NCI-H146 (cell line): ENCODE measurements at regions not wholly inside any gene's neighbourhood (a gene's known extent, or its start where the extent isn't known, plus 50 kb on each side); places are given as distances from the start of the nearest gene placed in this dataset.
"Not testable (repeated sequence)": the region's sequence is repeated elsewhere in the genome, so short reads cannot be mapped to it uniquely, and the experiment has no call there.

Experiments used
- DNase-seq: peaks from one replicate; lab custom pipeline; 2025; lab: John Stamatoyannopoulos, UW

GRCh38 chr2:208686665-208687064 lies 280.1 kb downstream of the PTH2R start:
- no peak for DNase-seq

GRCh38 chr2:208687720-208688119 lies 281.1 kb downstream of the PTH2R start:
- not testable (repeated sequence) for DNase-seq

GRCh38 chr2:208698114-208698513 lies 291.5 kb downstream of the PTH2R start:
- no peak for DNase-seq

GRCh38 chr2:208708486-208708885 lies 301.9 kb downstream of the PTH2R start:
- DNase-seq = no peak

- DNase-seq = no peak
Measured at GRCh38 chr2:208711598-208711997, 305.0 kb downstream of the PTH2R start.

GRCh38 chr2:208713066-208713745 lies 306.6 kb downstream of the PTH2R start:
- no peak for DNase-seq

- no peak for DNase-seq
Measured at GRCh38 chr2:208718828-208719227, 312.2 kb downstream of the PTH2R start.

- DNase-seq = no peak
Measured at GRCh38 chr2:208722731-208723130, 316.1 kb downstream of the PTH2R start.

- no peak for DNase-seq
Measured at GRCh38 chr2:208725280-208725679, 318.7 kb downstream of the PTH2R start.

- DNase-seq = no peak
Measured at GRCh38 chr2:208726242-208726641, 319.6 kb downstream of the PTH2R start.

GRCh38 chr2:208751663-208752415 lies 345.2 kb downstream of the PTH2R start:
- not testable (repeated sequence) for DNase-seq

- DNase-seq = no peak
Measured at GRCh38 chr2:208757364-208757763, 350.8 kb downstream of the PTH2R start.

GRCh38 chr2:208773074-208773473 lies 366.5 kb downstream of the PTH2R start:
- not testable (repeated sequence) for DNase-seq

- DNase-seq = no peak
Measured at GRCh38 chr2:208781166-208781565, 374.6 kb downstream of the PTH2R start.

GRCh38 chr2:208782097-208782496 lies 375.5 kb downstream of the PTH2R start:
- DNase-seq = no peak

GRCh38 chr2:208783184-208783583 lies 376.6 kb downstream of the PTH2R start:
- DNase-seq = no peak

GRCh38 chr2:208784774-208785173 lies 378.2 kb downstream of the PTH2R start:
- DNase-seq = not testable (repeated sequence)

GRCh38 chr2:208791257-208791656 lies 384.7 kb downstream of the PTH2R start:
- no peak for DNase-seq

- DNase-seq = no peak
Measured at GRCh38 chr2:208792766-208793165, 386.2 kb downstream of the PTH2R start.

GRCh38 chr2:208793434-208793833 lies 386.8 kb downstream of the PTH2R start:
- DNase-seq = no peak

- DNase-seq = no peak
Measured at GRCh38 chr2:208794288-208794975, 387.8 kb downstream of the PTH2R start.

- no peak for DNase-seq
Measured at GRCh38 chr2:208798698-208799097, 392.1 kb downstream of the PTH2R start.

GRCh38 chr2:208799397-208799796 lies 392.8 kb downstream of the PTH2R start:
- DNase-seq = no peak
